ENCODE measurements at regions not wholly inside any gene's neighbourhood (a gene's known extent, or its start where the extent isn't known, plus 50 kb on each side); places are given as distances from the start of the nearest gene placed in this dataset.
"Not testable (repeated sequence)": the region's sequence is repeated elsewhere in the genome, so short reads cannot be mapped to it uniquely, and the experiment has no call there.

- H3K27ac ChIP-seq, H3K4me3 ChIP-seq: not testable (repeated sequence)
These were observed 230.5 kb upstream of the NRG3 start for GRCh38 chr10:81644485-81644884.

- Histone ChIP-seq H3K27ac (no peak overlapping the region), H3K4me3 (no peak overlapping the region)
These were observed 219.0 kb upstream of the NRG3 start for GRCh38 chr10:81655986-81656385.

- no peak overlapping the region for H3K27ac ChIP-seq
- no peak overlapping the region for H3K4me3 ChIP-seq
These were observed 212.2 kb upstream of the NRG3 start for GRCh38 chr10:81662837-81663236.

DNA sequence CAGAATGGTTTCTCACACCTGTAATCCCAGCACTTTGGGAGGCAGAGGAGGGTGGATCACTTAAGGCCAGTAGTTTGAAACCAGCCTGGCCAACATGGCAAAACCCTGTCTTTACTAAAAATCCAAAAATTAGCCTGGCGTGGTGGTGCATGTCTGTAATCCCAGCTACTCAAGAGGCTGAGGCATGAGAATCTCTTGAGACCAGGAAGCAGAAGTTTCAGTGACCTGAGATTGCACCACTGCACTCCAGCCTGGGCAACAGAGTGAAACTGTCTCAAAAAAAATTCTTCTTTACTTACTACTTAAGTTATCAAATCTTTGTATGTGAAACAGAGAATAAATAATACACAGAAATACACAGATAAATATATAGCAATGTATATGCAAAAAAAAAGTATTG lies 210.2 kb upstream of the NRG3 start:
- not testable (repeated sequence) for H3K27ac ChIP-seq, H3K4me3 ChIP-seq

GRCh38 chr10:81674941-81675340 lies 200.1 kb upstream of the NRG3 start:
- Histone ChIP-seq H3K4me3 (no peak overlapping the region), H3K27ac (no peak overlapping the region)

- H3K4me3 ChIP-seq, result no peak overlapping the region
- H3K27ac ChIP-seq, result no peak overlapping the region
These were observed 195.7 kb upstream of the NRG3 start for GRCh38 chr10:81679291-81679690.

DNA sequence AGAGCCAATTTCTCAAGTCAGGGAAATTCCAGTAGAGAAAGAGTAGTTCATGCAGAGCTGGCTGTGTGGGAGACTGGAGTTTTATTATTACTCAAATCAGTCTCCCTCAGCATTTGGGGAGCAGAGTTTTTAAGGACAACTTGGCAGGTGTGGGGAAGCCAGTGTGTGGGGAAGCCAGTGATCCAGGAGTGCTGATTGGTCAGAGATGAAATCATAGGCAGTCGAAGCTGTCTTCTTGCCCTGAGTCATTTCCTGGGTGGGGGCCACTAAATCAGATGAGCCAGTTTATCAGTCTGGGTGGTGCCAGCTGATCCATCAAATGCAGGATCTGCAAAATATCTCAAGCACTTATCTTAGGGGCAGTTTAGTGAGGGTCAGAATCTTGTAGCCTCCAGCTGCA lies 194.6 kb upstream of the NRG3 start:
- no peak overlapping the region for H3K27ac ChIP-seq
- no peak overlapping the region for H3K4me3 ChIP-seq

DNA sequence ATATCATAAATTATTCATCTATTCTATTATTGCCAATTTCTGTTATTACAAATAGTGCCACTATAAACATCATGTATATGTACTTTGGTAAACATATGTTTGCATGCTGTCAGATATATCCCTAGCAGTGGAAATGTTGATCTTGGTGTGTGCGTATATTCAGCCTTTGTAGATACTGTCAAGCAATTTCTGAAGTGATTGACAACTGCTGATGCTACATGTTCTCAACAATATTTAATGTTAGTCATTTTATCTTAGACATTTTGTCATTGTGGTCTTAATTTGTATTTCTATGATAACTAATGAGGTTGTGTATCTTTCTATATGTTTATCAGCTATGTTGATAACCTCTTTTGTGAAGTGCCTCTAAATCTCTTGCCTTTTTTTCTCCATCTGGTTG lies 186.5 kb upstream of the NRG3 start:
- H3K4me3 ChIP-seq, result no peak overlapping the region
- no peak overlapping the region for H3K27ac ChIP-seq

- Histone ChIP-seq H3K27ac (no peak overlapping the region), H3K4me3 (no peak overlapping the region)
These were observed 178.2 kb upstream of the NRG3 start for GRCh38 chr10:81696609-81697388.

DNA sequence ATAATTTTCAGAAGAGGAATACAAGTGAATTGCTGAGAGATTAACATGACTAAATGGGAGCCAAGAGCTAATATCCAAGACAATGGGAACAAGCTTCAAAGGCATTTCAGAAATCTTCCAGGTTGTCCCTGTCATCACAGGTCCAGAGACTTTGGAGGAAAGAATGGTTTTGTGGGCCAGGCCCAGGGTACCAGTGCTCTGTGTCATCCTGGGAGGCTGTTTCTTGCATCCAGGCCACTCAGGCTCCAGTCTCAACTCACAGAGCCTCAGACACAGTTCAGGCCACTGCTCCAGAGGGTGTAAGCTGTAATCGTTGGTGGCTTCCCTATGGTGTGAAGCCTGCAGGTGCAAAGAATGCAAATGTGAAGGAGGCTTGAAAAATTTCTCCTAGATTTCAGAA lies 170.4 kb upstream of the NRG3 start:
- Histone ChIP-seq H3K27ac (no peak overlapping the region), H3K4me3 (no peak overlapping the region)

DNA sequence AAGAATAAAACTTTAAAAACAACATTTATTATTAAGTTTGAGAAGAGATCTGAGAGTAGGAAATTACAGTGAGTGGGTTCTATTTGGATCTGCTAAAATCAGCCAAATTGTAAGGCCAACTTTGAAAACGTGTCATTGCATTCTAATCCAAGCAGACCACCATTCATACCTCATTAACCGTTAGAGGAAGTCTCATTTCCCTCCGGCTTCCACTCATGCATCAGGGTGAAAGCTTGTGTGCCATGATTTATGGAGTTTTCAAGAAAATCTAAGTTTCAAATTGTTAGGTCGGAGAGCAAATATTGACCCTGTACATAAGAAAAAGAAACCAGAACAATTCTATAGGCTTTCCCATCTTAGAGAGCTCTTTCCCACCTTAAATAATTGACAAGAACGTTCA lies 166.6 kb upstream of the NRG3 start:
- no peak overlapping the region for H3K27ac ChIP-seq

GRCh38 chr10:81708929-81709328 lies 166.1 kb upstream of the NRG3 start:
- Histone ChIP-seq H3K27ac (no peak overlapping the region), H3K4me3 (no peak overlapping the region)

More for the DNA sequence above, 166.6 kb upstream of the NRG3 start:
- no peak overlapping the region for H3K4me3 ChIP-seq

- Histone ChIP-seq H3K27ac (no peak overlapping the region), H3K4me3 (no peak overlapping the region)
These were observed 152.6 kb upstream of the NRG3 start for GRCh38 chr10:81722399-81722798.

GRCh38 chr10:81724431-81724830 lies 150.6 kb upstream of the NRG3 start:
- Histone ChIP-seq H3K4me3 (no peak overlapping the region), H3K27ac (no peak overlapping the region)

GRCh38 chr10:81725851-81726250 lies 149.1 kb upstream of the NRG3 start:
- no peak overlapping the region for H3K4me3 ChIP-seq
- H3K27ac ChIP-seq, result no peak overlapping the region

DNA sequence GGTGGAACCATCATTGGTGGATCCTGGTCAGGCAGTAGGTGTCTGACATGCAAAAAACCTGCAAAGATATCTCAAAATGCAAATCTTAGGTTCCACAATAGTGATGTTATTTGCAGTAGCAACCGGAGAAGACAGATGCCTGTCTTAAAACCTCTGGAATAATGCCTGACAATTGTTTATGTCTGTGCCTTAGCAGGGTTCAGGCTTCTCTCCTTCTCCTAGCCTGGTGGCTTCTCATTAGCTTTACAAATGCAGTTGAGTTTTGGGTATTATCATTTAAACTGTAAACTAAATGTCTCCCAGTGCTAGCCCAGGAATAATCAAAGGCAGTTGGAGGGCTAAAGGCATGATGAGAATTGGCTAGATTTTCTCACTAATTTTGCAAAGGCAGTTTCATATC lies 146.3 kb upstream of the NRG3 start:
- no peak overlapping the region for H3K27ac ChIP-seq
- H3K4me3 ChIP-seq, result no peak overlapping the region

GRCh38 chr10:81730891-81731290 lies 144.1 kb upstream of the NRG3 start:
- Histone ChIP-seq H3K27ac (no peak overlapping the region), H3K4me3 (no peak overlapping the region)

GRCh38 chr10:81733542-81733941 lies 141.5 kb upstream of the NRG3 start:
- Histone ChIP-seq H3K4me3 (no peak overlapping the region), H3K27ac (no peak overlapping the region)

GRCh38 chr10:81735167-81735566 lies 139.8 kb upstream of the NRG3 start:
- not testable (repeated sequence) for H3K4me3 ChIP-seq, H3K27ac ChIP-seq

- no peak overlapping the region for H3K27ac ChIP-seq
These were observed 115.9 kb upstream of the NRG3 start for GRCh38 chr10:81759111-81759510.

GRCh38 chr10:81784111-81784597 lies 90.8 kb upstream of the NRG3 start:
- no peak overlapping the region for H3K4me3 ChIP-seq

More at GRCh38 chr10:81759111-81759510, 115.9 kb upstream of the NRG3 start:
- no peak overlapping the region for H3K4me3 ChIP-seq

GRCh38 chr10:81792729-81793128 lies 82.3 kb upstream of the NRG3 start:
- no peak overlapping the region for H3K4me3 ChIP-seq
- no peak overlapping the region for H3K27ac ChIP-seq

More at GRCh38 chr10:81784111-81784597, 90.8 kb upstream of the NRG3 start:
- H3K27ac ChIP-seq, result no peak overlapping the region

Measured in skin epidermis (tissue), 12 donors.